Colonic mucosa (tissue), 4 donors: ENCODE measurements at regions not wholly inside any gene's neighbourhood (a gene's known extent, or its start where the extent isn't known, plus 50 kb on each side); places are given as distances from the start of the nearest gene placed in this dataset.

ENCODE experiments used
- DNase-seq: peaks from one replicate; pipeline ENCODE4 v3.0.0-alpha.2; 2020
- H3K27ac ChIP-seq: fragments of 200-600 bp; one replicate; pipeline ENCODE4 v1.8.0; 2021
- H3K27me3 ChIP-seq: fragments of 200-600 bp; one replicate; pipeline ENCODE4 v1.8.0; 2021
- H3K36me3 ChIP-seq: fragments of 200-600 bp; one replicate; pipeline ENCODE4 v1.8.0; 2021
- H3K4me1 ChIP-seq: fragments of 200-600 bp; one replicate; pipeline ENCODE4 v1.8.0; 2021; ENCODE audit warnings: mild to moderate bottlenecking
- H3K4me3 ChIP-seq: fragments of 200-600 bp; one replicate; pipeline ENCODE4 v1.8.0; 2021
- H3K9ac ChIP-seq, 2 donors: one replicate each; pipeline ENCODE4 v1.7.0; 2013; ENCODE audit warnings: control low read depth in 2 of 2, low read depth in 2 of 2, low read length in 2 of 2
- H3K9me3 ChIP-seq: fragments of 200-600 bp; one replicate; pipeline ENCODE4 v1.8.0; 2021
- CTCF ChIP-seq: fragments of 200-600 bp; IDR thresholded peaks from one replicate; pipeline ENCODE4 v1.8.0; 2022; ENCODE audit warnings: antibody characterized with exemption, mild to moderate bottlenecking
- intact Hi-C: fragments of 100-400 bp; cut with DNase I; formaldehyde crosslinking; loops from one replicate; pipeline ENCODE4 v1.14.1; 2022
- donor health status: healthy.
- donor health status: DM: no; HTN: no; CAD: no.
- donor health status: DM: no; HTN: no; CAD: no.

DNA sequence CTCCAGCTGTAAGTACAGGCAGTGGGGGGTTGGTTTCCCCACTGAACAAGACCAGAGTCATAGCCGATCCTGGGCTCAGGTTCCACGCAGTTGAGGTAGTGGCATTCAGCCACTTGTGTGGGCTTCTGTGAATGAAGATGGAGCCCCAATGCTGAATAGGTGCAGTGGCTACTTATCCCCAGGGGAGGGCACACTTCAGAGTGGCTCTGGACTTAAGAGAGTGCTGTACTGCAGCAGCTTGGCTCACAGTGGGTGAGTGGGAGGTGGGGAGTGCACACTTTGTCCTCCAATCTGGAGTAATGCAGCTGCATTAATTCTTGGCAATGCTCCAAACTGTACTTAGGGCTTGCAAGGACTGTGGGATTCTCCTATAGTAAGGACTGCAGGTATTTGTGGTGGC is 81.9 kb downstream of the BUB3 start:
- intact Hi-C loops: no loop called here
- no peak for TF ChIP-seq CTCF
- no peaks in the 10 kb centered on the region for H3K4me1 ChIP-seq

DNA sequence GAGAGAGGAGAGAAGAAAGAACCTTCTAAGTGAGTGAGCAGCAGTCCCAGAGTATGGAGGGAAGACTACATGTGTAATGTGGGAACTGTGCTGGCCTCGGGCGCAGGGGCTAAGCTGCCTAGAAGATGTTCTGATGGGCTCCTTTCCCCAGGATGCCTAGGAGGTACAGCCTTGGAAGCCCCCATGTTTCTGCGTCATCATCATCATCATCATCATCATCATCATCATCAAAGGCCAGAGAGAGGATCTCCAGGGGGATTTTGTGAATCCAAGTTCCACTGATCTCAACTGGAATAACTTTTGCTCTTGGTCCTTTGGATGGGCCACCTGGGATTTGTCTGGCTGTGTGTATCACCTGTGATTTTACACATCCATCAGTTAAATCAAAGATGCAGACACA is 86.0 kb downstream of the BUB3 start:
- Histone ChIP-seq H3K27me3 (no peaks in the 10 kb centered on the region), H3K27ac (no peak overlapping the region), H3K36me3 (no peaks in the 10 kb centered on the region), H3K9me3 (no peaks in the 10 kb centered on the region), H3K4me1 (no peaks in the 10 kb centered on the region), H3K9ac (no peak overlapping the region), H3K4me3 (no peak overlapping the region)
- no peak for TF ChIP-seq CTCF
- DNase-seq: no peak
- intact Hi-C loops: no loop called here

More for the DNA sequence above, 81.9 kb downstream of the BUB3 start:
- Histone ChIP-seq H3K4me3 (no peak overlapping the region), H3K9ac (no peak overlapping the region), H3K27ac (no peak overlapping the region), H3K36me3 (no peaks in the 10 kb centered on the region), H3K9me3 (no peaks in the 10 kb centered on the region), H3K27me3 (no peaks in the 10 kb centered on the region)
- no peak for DNase-seq

DNA sequence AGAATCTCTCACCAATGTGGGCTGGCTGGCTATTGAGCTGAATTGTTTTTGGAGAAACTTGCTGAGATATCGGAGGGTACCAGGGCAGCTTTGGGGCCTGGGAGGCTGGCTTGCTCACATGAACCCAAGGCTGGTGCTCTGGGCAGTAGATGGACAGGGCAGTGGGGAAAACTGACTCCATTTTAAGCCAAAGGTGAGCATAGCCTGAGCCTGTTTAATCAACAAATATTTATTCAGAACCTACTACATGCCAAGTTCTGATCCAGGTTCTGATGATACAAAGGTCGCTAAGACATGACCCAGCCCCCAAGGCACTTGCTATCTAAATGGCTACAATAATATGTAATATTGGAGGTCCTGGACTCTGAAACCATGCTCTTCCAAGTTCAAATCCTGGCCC is 86.6 kb downstream of the BUB3 start:
- no peak overlapping the region for H3K27ac ChIP-seq
- no peaks in the 10 kb centered on the region for H3K4me1 ChIP-seq
- no peaks in the 10 kb centered on the region for H3K9me3 ChIP-seq
- intact Hi-C loops: no loop called here
- H3K9ac ChIP-seq: no peak overlapping the region
- no peak for DNase-seq
- H3K36me3 ChIP-seq: no peaks in the 10 kb centered on the region
- no peaks in the 10 kb centered on the region for H3K27me3 ChIP-seq
- TF ChIP-seq CTCF: no peak
- H3K4me3 ChIP-seq: no peak overlapping the region

DNA sequence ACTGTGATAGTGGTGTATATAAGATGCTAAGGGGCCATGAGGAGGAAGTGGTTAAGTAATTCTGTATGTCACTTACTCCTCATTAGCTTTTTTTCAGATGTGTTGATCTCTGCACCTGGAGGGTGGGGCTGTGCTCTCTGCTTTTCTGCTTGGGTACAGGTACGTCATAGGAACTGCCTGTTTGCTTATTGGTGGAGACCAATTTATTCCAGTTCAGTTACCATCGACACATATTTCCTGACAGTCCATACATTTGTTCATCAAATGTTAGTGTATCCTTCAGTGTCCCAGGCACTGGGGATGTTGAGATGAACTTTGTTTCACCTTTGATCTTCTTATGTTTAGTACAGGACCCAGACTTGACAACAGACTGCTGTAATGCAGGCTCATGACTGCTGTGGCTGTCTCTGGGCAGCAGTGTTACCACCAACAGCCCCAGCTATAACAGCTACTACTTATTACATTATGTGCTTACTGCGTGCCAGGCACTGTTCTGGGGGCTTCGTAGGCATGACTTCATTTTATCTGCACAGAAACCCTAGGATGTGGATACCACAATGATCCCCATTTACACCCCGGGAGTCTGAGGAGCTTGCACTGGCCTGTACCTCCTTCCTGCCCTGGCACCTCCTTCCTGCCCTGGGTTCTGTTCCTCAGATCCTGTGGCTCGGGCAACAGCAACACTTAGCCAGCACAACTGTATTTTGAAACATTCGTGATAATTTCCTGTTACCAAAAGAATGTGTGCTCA is 87.4 kb downstream of the BUB3 start:
- Histone ChIP-seq H3K9me3 (no peaks in the 10 kb centered on the region), H3K36me3 (no peaks in the 10 kb centered on the region), H3K27me3 (no peaks in the 10 kb centered on the region), H3K27ac (no peak overlapping the region), H3K4me1 (no peaks in the 10 kb centered on the region), H3K4me3 (no peak overlapping the region), H3K9ac (no peak overlapping the region)
- no peak for DNase-seq
- intact Hi-C loops: no loop called here
- TF ChIP-seq CTCF: no peak

DNA sequence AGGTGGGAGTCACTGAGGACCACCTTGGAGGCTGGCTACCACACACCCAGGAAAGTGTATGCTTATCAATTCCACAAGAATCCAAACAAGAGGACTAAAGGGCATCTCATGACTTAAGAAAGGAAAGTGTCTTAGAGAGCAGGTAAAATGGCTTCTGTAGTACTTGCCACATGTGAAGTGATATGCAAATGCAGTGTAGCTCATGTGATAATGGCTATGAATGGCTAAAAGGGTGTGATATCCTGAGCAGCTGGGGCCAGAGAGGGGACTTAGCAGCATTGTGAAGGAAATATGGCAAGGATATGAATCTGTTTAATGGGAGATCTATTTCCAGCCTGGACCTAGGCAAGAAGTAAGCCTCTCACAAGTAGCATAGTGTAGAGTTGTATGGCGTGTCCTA is 90.5 kb downstream of the BUB3 start:
- Histone ChIP-seq H3K27ac (no peak overlapping the region), H3K9ac (no peak overlapping the region), H3K4me3 (no peak overlapping the region), H3K4me1 (no peaks in the 10 kb centered on the region), H3K27me3 (no peaks in the 10 kb centered on the region), H3K9me3 (no peaks in the 10 kb centered on the region), H3K36me3 (no peaks in the 10 kb centered on the region)
- DNase-seq: no peak
- intact Hi-C loops: no loop called here
- TF ChIP-seq CTCF: no peak
